Calu3 (cell line): ENCODE measurements at regions not wholly inside any gene's neighbourhood (a gene's known extent, or its start where the extent isn't known, plus 50 kb on each side); places are given as distances from the start of the nearest gene placed in this dataset.
A peak's percentile ranks its signal among the peaks of the same experiment; 100 is the strongest.

Source experiments
- BruUV-seq: library from RNA; stranded (reverse); fragments of 400-500 nt; replicated peaks from 2 replicates; lab custom pipeline; 2021; lab: Mats Ljungman, UMichigan
- CTCF ChIA-PET: fragments of 300-600 bp; sonication (Branson Sonifier 250); formaldehyde crosslinking; loops from one replicate; lab custom pipeline; 2022; ENCODE audit warnings: antibody characterized with exemption; lab: Charles Lee
- DNase-seq: peaks from one replicate; pipeline ENCODE4 v3.0.0; 2022
- H3K27ac Mint-ChIP-seq: one replicate; pipeline ENCODE4 v1.8.0; 2022; ENCODE audit warnings: mixed read lengths; ENCODE audit not compliant: unreplicated experiment
- H3K27me3 Mint-ChIP-seq: one replicate; pipeline ENCODE4 v1.8.0; 2022; ENCODE audit warnings: mixed read lengths; ENCODE audit not compliant: unreplicated experiment
- H3K36me3 Mint-ChIP-seq: one replicate; pipeline ENCODE4 v1.8.0; 2022; ENCODE audit warnings: mild to moderate bottlenecking, moderate library complexity, mixed read lengths; ENCODE audit not compliant: insufficient read depth, unreplicated experiment
- H3K4me1 Mint-ChIP-seq: one replicate; pipeline ENCODE4 v1.8.0; 2022; ENCODE audit warnings: mild to moderate bottlenecking, low read depth, mixed read lengths; ENCODE audit not compliant: unreplicated experiment
- H3K4me3 Mint-ChIP-seq: one replicate; pipeline ENCODE4 v1.8.0; 2022; ENCODE audit warnings: mild to moderate bottlenecking, low read depth, moderate library complexity, mixed read lengths; ENCODE audit not compliant: unreplicated experiment
- H3K9me3 Mint-ChIP-seq: one replicate; pipeline ENCODE4 v1.8.0; 2022; ENCODE audit warnings: low read depth, mixed read lengths; ENCODE audit not compliant: unreplicated experiment
- CTCF ChIP-seq: fragments of 200-600 bp; IDR thresholded peaks from one replicate; pipeline ENCODE4 v1.8.0; 2022; ENCODE audit warnings: antibody characterized with exemption; ENCODE audit not compliant: unreplicated experiment
- intact Hi-C: fragments of 100-400 bp; cut with micrococcal nuclease; formaldehyde crosslinking; loops from one replicate; pipeline ENCODE4 v1.10.0; 2022; ENCODE audit not compliant: unreplicated experiment

- no peak for DNase-seq
- CTCF ChIA-PET: no interaction called here
- BruUV-seq: no TSS peak
- no peak for TF ChIP-seq CTCF
- intact Hi-C loops: no loop called here
- Mint-ChIP-seq H3K36me3 (no peaks in the 10 kb centered on the region), H3K9me3 (peaks cover 2% of the 10 kb centered on the region), H3K4me1 (no peaks in the 10 kb centered on the region), H3K4me3 (no peak overlapping the region), H3K27ac (no peak overlapping the region), H3K27me3 (no peaks in the 10 kb centered on the region)
Measured at GRCh38 chr13:68938639-68939038, 1169.0 kb upstream of the ATXN8OS start.

- Mint-ChIP-seq H3K36me3 (no peaks in the 10 kb centered on the region), H3K4me1 (no peaks in the 10 kb centered on the region), H3K27me3 (no peaks in the 10 kb centered on the region), H3K27ac (no peak overlapping the region), H3K9me3 (no peaks in the 10 kb centered on the region), H3K4me3 (no peak overlapping the region)
- no peak for TF ChIP-seq CTCF
- DNase-seq: no peak
- BruUV-seq: no TSS peak
- CTCF ChIA-PET: no interaction called here
- intact Hi-C loops: no loop called here
Measured at GRCh38 chr13:68929075-68929745, 1178.4 kb upstream of the ATXN8OS start.

- no peaks in the 10 kb centered on the region for H3K9me3 Mint-ChIP-seq
- peak; percentile 2 for DNase-seq
- intact Hi-C loops: loop anchor here (2.0 kb wide), 2 partner anchors 117 to 623 kb away; no protein-coding TSS in a partner anchor
Measured at GRCh38 chr13:68927387-68928026, 1180.1 kb upstream of the ATXN8OS start.

GRCh38 chr13:68923995-68924394, 1183.6 kb upstream of the ATXN8OS start:
- H3K9me3 Mint-ChIP-seq: no peaks in the 10 kb centered on the region
- H3K4me3 Mint-ChIP-seq: no peak overlapping the region
- no peak for DNase-seq
- intact Hi-C loops: no loop called here
- no TSS peak for BruUV-seq
- no peak overlapping the region for H3K27ac Mint-ChIP-seq
- H3K36me3 Mint-ChIP-seq: no peaks in the 10 kb centered on the region
- no peaks in the 10 kb centered on the region for H3K27me3 Mint-ChIP-seq
- CTCF ChIA-PET: no interaction called here
- no peaks in the 10 kb centered on the region for H3K4me1 Mint-ChIP-seq
- TF ChIP-seq CTCF: no peak

More at GRCh38 chr13:68927387-68928026, 1180.1 kb upstream of the ATXN8OS start:
- no TSS peak for BruUV-seq
- Mint-ChIP-seq H3K27ac (no peak overlapping the region), H3K36me3 (no peaks in the 10 kb centered on the region), H3K4me1 (no peaks in the 10 kb centered on the region), H3K4me3 (no peak overlapping the region), H3K27me3 (no peaks in the 10 kb centered on the region)
- CTCF ChIA-PET: interaction anchor here (0.7 to 1.0 kb wide), 2 partner anchors 117 to 170 kb away, joined by 3 to 4 read pairs; no protein-coding TSS in a partner anchor
- no peak for TF ChIP-seq CTCF
